ENCODE measurements at regions not wholly inside any gene's neighbourhood (a gene's known extent, or its start where the extent isn't known, plus 50 kb on each side); places are given as distances from the start of the nearest gene placed in this dataset.

DNA sequence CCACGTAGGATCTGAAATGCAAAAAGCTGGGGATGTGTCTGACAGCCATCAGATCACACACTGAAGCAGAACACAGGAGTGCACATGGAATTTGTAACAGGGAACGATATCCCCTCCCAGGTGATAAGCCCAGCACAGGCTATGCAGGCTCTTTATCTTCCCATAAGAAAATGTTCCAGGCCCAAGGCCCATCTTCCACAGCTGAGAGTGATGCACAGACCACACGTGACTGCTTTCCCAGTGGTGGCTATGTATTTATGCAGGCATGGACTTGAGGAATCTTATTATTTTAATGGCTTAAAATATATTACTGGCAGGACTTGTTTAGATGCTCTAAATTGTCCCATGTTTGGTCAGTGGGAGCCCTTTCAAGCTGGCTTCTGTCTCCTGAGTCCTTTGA is 70.5 kb upstream of the AFF3 start:
- ATAC-seq: no peak
- no peaks in the 10 kb centered on the region for H3K9me3 ChIP-seq (ENCODE audit: control insufficient read depth, insufficient read depth, low read depth, low read length)
- no peaks in the 10 kb centered on the region for H3K36me3 ChIP-seq (ENCODE audit: control insufficient read depth, insufficient read depth, low read length)
- H3K4me1 ChIP-seq (ENCODE audit: control insufficient read depth, insufficient read depth, low read length): no peaks in the 10 kb centered on the region
- CTCF ChIA-PET: no interaction called here
- TF ChIP-seq, protein P1, sequence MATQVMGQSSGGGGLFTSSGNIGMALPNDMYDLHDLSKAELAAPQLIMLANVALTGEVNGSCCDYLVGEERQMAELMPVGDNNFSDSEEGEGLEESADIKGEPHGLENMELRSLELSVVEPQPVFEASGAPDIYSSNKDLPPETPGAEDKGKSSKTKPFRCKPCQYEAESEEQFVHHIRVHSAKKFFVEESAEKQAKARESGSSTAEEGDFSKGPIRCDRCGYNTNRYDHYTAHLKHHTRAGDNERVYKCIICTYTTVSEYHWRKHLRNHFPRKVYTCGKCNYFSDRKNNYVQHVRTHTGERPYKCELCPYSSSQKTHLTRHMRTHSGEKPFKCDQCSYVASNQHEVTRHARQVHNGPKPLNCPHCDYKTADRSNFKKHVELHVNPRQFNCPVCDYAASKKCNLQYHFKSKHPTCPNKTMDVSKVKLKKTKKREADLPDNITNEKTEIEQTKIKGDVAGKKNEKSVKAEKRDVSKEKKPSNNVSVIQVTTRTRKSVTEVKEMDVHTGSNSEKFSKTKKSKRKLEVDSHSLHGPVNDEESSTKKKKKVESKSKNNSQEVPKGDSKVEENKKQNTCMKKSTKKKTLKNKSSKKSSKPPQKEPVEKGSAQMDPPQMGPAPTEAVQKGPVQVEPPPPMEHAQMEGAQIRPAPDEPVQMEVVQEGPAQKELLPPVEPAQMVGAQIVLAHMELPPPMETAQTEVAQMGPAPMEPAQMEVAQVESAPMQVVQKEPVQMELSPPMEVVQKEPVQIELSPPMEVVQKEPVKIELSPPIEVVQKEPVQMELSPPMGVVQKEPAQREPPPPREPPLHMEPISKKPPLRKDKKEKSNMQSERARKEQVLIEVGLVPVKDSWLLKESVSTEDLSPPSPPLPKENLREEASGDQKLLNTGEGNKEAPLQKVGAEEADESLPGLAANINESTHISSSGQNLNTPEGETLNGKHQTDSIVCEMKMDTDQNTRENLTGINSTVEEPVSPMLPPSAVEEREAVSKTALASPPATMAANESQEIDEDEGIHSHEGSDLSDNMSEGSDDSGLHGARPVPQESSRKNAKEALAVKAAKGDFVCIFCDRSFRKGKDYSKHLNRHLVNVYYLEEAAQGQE (IDR thresholded peaks at IDR 0.05; ENCODE audit: insufficient read depth in 1 of 2, low read depth in 2 of 2, low read length in 1 of 2): no peak
- no peak for TF ChIP-seq SIN3A (IDR thresholded peaks at IDR 0.05; ENCODE audit: borderline replicate concordance, insufficient read depth, low read depth, low read length)
- TF ChIP-seq TCF7L2 (IDR thresholded peaks at IDR 0.05; ENCODE audit: low read depth, low read length): no peak
- TF ChIP-seq, protein P2, sequence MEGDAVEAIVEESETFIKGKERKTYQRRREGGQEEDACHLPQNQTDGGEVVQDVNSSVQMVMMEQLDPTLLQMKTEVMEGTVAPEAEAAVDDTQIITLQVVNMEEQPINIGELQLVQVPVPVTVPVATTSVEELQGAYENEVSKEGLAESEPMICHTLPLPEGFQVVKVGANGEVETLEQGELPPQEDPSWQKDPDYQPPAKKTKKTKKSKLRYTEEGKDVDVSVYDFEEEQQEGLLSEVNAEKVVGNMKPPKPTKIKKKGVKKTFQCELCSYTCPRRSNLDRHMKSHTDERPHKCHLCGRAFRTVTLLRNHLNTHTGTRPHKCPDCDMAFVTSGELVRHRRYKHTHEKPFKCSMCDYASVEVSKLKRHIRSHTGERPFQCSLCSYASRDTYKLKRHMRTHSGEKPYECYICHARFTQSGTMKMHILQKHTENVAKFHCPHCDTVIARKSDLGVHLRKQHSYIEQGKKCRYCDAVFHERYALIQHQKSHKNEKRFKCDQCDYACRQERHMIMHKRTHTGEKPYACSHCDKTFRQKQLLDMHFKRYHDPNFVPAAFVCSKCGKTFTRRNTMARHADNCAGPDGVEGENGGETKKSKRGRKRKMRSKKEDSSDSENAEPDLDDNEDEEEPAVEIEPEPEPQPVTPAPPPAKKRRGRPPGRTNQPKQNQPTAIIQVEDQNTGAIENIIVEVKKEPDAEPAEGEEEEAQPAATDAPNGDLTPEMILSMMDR (IDR thresholded peaks at IDR 0.05): no peak
- no peak for TF ChIP-seq POLR2AphosphoS5 (IDR thresholded peaks at IDR 0.05; ENCODE audit: low read depth, low read length)
- no TSS peak for BruUV-seq (replicated peaks)
- in situ Hi-C loops (cut with HindIII; ENCODE audit: low pct_unique_long_range_greater_than_20kb, low sequenced_read_pairs) (no loop called here), intact Hi-C loops (cut with micrococcal nuclease; ENCODE audit: unreplicated experiment) (no loop called here)
- POLR2A ChIA-PET: interaction anchor here (0.6 kb wide), 1 partner anchor 8 kb away, joined by 3 read pairs; no protein-coding TSS in a partner anchor
- no peak for DNase-seq (ENCODE audit: low read depth, low spot score)
- no peaks in the 10 kb centered on the region for H3K27me3 ChIP-seq (ENCODE audit: control insufficient read depth, insufficient read depth, low read length)
- no peak overlapping the region for H3K4me3 ChIP-seq (ENCODE audit: low read depth in 2 of 2, low read length in 2 of 2)
- H3K27ac ChIP-seq (ENCODE audit: low read length): no peak overlapping the region

DNA sequence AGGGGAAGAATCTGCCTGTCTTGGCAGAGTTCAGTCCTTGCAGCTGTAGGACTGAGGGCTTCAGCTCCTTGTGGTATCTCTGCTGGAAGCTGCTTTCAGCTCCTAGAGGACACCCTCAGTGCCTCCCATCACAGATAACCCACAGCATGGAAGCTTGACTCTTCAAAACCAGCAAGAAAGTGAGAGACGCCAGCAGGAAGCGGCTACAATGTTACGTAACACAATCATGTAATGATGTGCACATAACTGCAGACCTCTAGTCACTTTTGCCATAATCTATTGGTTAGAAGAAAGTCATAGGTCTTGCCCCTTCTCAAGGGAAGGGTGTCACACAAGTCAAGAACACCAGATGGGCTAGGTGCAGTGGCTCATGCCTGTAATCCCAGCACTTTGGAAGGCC is 69.1 kb upstream of the AFF3 start:
- Histone ChIP-seq H3K27ac (ENCODE audit: low read length) (no peak overlapping the region), H3K4me3 (ENCODE audit: low read depth in 2 of 2, low read length in 2 of 2) (no peak overlapping the region), H3K27me3 (ENCODE audit: control insufficient read depth, insufficient read depth, low read length) (no peaks in the 10 kb centered on the region), H3K4me1 (ENCODE audit: control insufficient read depth, insufficient read depth, low read length) (no peaks in the 10 kb centered on the region), H3K9me3 (ENCODE audit: control insufficient read depth, insufficient read depth, low read depth, low read length) (no peaks in the 10 kb centered on the region), H3K36me3 (ENCODE audit: control insufficient read depth, insufficient read depth, low read length) (no peaks in the 10 kb centered on the region)
- no TSS peak for BruUV-seq (replicated peaks)
- POLR2A ChIA-PET: interaction anchor here (0.5 kb wide), 1 partner anchor 639 kb away, joined by 5 read pairs; no protein-coding TSS in a partner anchor
- in situ Hi-C loops (cut with HindIII; ENCODE audit: low pct_unique_long_range_greater_than_20kb, low sequenced_read_pairs) (no loop called here), intact Hi-C loops (cut with micrococcal nuclease; ENCODE audit: unreplicated experiment) (no loop called here)
- CTCF ChIA-PET: no interaction called here
- DNase-seq (ENCODE audit: low read depth, low spot score) (no peak), ATAC-seq (no peak)
- TF ChIP-seq SIN3A (IDR thresholded peaks at IDR 0.05; ENCODE audit: borderline replicate concordance, insufficient read depth, low read depth, low read length): no peak
- no peak for TF ChIP-seq POLR2AphosphoS5 (IDR thresholded peaks at IDR 0.05; ENCODE audit: low read depth, low read length)
- TF ChIP-seq, protein P2 (IDR thresholded peaks at IDR 0.05): no peak
- TF ChIP-seq, protein P1 (IDR thresholded peaks at IDR 0.05; ENCODE audit: insufficient read depth in 1 of 2, low read depth in 2 of 2, low read length in 1 of 2): no peak
- no peak for TF ChIP-seq TCF7L2 (IDR thresholded peaks at IDR 0.05; ENCODE audit: low read depth, low read length)

Measured in Panc1 (cell line).